NT2/D1 (cell line): ENCODE measurements at regions not wholly inside any gene's neighbourhood (a gene's known extent, or its start where the extent isn't known, plus 50 kb on each side); places are given as distances from the start of the nearest gene placed in this dataset.

Experiments
- DNase-seq: peaks from one replicate; pipeline ENCODE4 v3.0.0-alpha.2; 2011; ENCODE audit warnings: low read depth, low spot score
- H3K27me3 ChIP-seq: 2 replicates; pipeline ENCODE4 v1.6.0; 2011; ENCODE audit warnings: mild to moderate bottlenecking; ENCODE audit not compliant: insufficient read length, insufficient read depth
- H3K36me3 ChIP-seq: 2 replicates; pipeline ENCODE4 v1.6.1; 2011; ENCODE audit warnings: mild to moderate bottlenecking, low read length, mixed read lengths; ENCODE audit not compliant: insufficient read depth, insufficient read length
- H3K4me1 ChIP-seq: 2 replicates; pipeline ENCODE4 v1.5.1; 2011; ENCODE audit not compliant: insufficient read depth, insufficient read length
- H3K4me3 ChIP-seq: 2 replicates; pipeline ENCODE4 v1.5.1; 2011; ENCODE audit warnings: low read depth; ENCODE audit not compliant: insufficient read length
- H3K9ac ChIP-seq: 2 replicates; pipeline ENCODE4 v1.6.0; 2011; ENCODE audit warnings: low read depth; ENCODE audit not compliant: insufficient read length
- H3K9me3 ChIP-seq: 2 replicates; pipeline ENCODE4 v1.5.1; 2011; ENCODE audit warnings: mild to moderate bottlenecking, low read length; ENCODE audit not compliant: insufficient read depth
- SUZ12 ChIP-seq: IDR thresholded peaks from 2 replicates; pipeline ENCODE4 v1.6.1; 2011; ENCODE audit not compliant: insufficient read length, insufficient read depth; ENCODE audit errors: extremely low read depth
- YY1 ChIP-seq: IDR thresholded peaks from 2 replicates; pipeline ENCODE4 v1.6.1; 2011; ENCODE audit not compliant: insufficient read length, insufficient read depth
- ZNF274 ChIP-seq: IDR thresholded peaks from 2 replicates; pipeline ENCODE4 v1.6.1; 2011; ENCODE audit warnings: mild to moderate bottlenecking, low read depth, low read length

DNA sequence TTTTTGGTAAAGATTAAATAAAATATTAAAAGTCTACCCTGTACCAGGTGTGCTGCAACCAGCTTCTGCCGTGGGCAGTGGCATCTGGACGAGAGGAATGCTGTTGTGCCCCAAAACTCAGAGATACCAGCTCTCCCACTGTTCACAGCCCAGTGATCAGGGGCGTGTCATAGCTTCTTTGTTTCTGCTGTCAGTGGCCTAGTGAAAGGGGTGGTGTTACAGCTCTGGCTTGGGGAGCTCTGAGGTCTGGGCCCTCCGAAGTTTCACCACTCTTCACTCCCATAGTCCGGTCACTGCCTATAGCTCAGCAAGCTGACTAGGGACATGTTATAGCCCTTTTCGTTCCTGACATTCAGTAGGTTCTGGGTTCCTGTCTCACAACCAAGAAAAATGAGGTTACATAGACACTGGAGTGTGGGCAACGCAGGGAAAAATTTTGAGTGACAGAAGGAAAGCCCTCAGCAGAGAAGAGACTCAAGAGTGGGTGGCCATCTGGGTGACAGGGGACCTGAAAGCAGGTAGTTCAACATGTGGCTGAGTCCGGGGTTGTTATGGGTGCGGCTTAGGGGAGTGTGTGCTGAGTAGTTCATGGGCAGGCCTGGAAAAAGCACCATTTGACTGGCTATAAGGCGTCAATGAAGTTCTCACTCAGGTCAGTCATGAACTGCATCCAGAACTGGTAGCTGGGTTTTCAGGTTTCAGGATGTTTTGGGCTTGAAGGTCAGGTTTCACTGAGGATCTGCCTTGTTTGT is 1184.4 kb upstream of the PABPC4L start:
- TF ChIP-seq ZNF274 (no peak), SUZ12 (no peak)
- Histone ChIP-seq H3K9ac (no peak overlapping the region), H3K9me3 (no peaks in the 10 kb centered on the region), H3K27me3 (no peaks in the 10 kb centered on the region), H3K4me1 (no peaks in the 10 kb centered on the region), H3K4me3 (no peak overlapping the region), H3K36me3 (no peaks in the 10 kb centered on the region)
- DNase-seq: no peak

DNA sequence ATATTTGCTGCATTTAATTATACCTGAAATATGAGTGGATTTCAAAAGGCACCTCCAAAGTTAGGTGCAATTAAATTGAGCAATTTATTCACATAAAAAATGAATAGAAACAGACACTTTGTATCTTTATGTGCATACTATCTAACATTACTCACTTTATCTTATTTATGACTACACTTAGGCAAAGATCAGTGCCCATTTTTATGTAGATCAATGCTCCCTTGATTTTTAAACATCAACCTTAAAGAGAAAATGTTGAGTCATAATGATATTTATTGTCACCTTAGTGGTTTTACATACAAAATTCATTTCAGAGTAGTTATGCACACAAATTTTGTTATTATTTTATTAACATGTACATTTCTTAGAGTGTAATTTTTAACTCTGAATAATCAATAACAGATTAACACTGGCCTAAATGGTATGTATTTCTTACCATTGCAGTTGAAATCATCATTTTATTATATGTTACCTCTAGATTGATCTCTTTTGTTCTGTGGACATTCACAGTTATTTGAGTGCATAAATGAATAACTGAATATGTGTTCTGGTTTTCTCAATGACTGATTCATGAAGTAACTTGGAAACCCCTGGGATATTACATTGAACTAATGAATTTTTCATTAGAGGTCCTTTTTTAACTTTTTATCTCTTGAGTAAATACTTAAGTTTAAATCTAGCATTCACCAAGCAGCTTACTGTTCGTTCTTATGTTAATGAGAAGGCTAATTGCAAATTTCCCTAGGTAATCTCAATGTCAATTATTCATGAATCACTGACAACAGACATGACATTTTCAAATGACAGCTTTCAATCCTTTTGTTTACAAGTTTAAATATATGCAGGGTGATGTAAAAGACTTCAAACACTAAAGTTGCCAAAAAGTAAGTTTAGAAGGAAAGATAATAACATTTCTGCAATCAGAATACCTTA is 1182.0 kb upstream of the PABPC4L start:
- DNase-seq: no peak
- no peaks in the 10 kb centered on the region for H3K9me3 ChIP-seq
- no peaks in the 10 kb centered on the region for H3K36me3 ChIP-seq
- TF ChIP-seq ZNF274 (no peak), YY1 (no peak), SUZ12 (no peak)
- no peaks in the 10 kb centered on the region for H3K27me3 ChIP-seq
- H3K4me3 ChIP-seq: no peak overlapping the region
- no peaks in the 10 kb centered on the region for H3K4me1 ChIP-seq
- H3K9ac ChIP-seq: no peak overlapping the region

DNA sequence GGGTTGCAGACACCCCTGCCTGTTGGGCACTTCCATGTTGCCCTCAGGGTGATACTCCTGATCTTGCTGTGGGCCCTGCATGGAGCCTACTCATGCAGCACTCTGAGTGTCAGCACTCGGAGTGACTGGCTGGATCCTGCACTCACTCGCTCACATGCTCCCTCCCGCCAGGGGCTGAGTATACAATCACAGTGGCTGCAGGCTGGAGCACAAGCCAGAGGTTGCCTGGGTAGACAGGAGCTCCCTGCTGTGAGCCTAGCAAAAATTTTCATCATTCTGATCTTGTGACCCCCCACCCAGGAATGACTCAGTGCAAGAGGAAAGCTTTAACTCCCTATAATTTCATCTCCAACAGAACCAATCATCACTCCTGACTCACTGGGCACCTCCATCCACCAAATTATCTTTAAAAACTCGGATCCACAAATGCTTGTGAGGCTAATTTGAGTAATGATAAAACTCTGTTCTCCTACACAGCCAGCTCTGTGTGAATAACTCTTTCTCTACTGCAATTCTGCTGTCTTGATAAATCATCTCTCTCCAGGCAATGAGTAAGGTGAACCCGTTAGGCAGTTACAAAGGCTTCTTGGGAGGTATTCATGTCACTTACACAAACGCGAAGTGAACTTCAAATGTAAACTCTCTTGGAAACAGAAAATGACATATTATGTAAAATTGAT is 1180.8 kb upstream of the PABPC4L start:
- H3K9ac ChIP-seq: no peak overlapping the region
- H3K9me3 ChIP-seq: no peaks in the 10 kb centered on the region
- no peaks in the 10 kb centered on the region for H3K27me3 ChIP-seq
- H3K4me1 ChIP-seq: no peaks in the 10 kb centered on the region
- H3K36me3 ChIP-seq: no peaks in the 10 kb centered on the region
- TF ChIP-seq ZNF274 (no peak), SUZ12 (no peak), YY1 (no peak)
- H3K4me3 ChIP-seq: no peak overlapping the region
- no peak for DNase-seq

DNA sequence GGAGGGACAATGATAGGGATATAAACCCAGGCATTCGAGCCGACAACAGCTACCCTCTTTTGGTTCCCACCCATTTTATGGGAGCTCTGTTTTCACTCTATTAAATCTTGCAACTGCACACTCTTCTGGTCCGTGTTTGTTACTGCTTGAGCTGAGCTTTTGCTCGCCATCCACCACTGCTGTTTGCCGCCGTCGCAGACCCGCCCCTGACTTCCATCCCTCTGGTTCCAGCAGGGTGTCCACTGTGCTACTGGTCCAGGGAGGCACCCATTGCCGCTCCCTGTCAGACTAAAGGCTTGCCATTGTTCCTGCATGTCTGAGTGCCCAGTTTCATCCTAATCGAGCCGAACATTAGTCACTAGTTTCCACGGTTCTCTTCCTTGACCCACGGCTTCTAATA is 1170.5 kb upstream of the PABPC4L start:
- DNase-seq: no peak
- no peak overlapping the region for H3K9ac ChIP-seq
- H3K4me1 ChIP-seq: no peaks in the 10 kb centered on the region
- no peak for TF ChIP-seq SUZ12
- no peak for TF ChIP-seq ZNF274
- no peak for TF ChIP-seq YY1
- H3K36me3 ChIP-seq: no peaks in the 10 kb centered on the region
- H3K27me3 ChIP-seq: no peaks in the 10 kb centered on the region
- H3K9me3 ChIP-seq: no peaks in the 10 kb centered on the region
- no peak overlapping the region for H3K4me3 ChIP-seq

DNA sequence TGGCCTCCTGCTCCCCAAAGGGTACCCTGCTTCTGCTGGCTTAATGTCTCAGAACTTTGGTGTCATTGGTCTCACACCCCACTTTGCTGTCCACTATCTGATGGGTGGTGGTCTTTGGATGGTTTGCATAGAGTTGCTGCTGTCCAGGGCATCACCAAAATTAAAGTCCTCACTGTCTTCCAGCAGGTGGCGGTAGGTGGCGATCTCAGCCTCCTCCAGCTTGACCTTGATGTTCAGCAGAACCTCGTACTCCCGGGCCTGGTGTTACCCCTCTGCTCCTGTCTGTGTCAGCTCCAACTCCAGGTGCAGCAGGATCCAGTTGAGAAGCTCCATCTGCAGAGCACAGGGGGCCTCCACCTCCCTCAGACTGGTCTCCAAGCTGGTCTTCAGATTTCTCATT is 1169.5 kb upstream of the PABPC4L start:
- no peak for TF ChIP-seq ZNF274
- no peak for TF ChIP-seq YY1
- TF ChIP-seq SUZ12: no peak
- no peaks in the 10 kb centered on the region for H3K36me3 ChIP-seq
- H3K4me1 ChIP-seq: no peaks in the 10 kb centered on the region
- H3K4me3 ChIP-seq: no peak overlapping the region
- peak; percentile 2 for DNase-seq
- H3K27me3 ChIP-seq: no peaks in the 10 kb centered on the region
- H3K9me3 ChIP-seq: no peaks in the 10 kb centered on the region
- no peak overlapping the region for H3K9ac ChIP-seq

DNA sequence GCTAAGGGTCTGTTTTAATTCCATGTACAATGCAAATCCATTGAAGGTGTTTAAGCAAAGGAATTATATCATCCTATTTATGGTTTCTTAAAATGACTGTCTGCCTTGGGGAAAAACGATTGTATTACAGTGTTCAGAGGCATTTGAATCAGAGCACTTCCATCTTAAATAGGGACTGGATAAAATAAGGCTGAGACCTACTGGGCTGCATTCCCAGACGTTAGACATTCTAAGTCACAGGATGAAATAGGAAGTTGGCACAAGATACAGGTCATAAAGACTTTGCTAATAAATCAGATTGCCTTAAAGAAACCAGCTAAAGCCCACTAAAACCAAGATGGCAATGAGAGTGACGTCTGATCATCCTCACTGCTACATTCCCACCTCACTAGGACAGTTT is 1167.2 kb upstream of the PABPC4L start:
- Histone ChIP-seq H3K9me3 (no peaks in the 10 kb centered on the region), H3K4me3 (no peak overlapping the region), H3K4me1 (no peaks in the 10 kb centered on the region), H3K9ac (no peak overlapping the region), H3K27me3 (no peaks in the 10 kb centered on the region), H3K36me3 (no peaks in the 10 kb centered on the region)
- DNase-seq: no peak
- no peak for TF ChIP-seq SUZ12
- TF ChIP-seq ZNF274: no peak
- no peak for TF ChIP-seq YY1

DNA sequence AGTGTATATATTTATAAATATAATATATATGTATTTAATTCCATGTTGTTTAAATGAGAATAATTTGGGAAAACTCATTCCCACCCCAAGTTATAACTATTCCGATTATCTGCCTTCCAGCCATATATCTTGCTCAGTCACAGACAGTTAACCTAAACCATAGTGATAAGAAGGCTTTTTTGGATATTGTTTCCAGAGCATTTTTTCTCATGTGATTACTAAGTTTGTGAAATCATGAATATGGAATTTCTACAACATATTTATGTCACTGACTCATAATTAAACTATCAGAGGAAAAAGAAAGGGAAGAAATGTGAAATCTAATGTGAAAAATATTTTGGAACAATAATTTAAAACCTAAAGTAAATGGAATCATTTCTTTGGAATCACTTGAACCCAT is 1163.5 kb upstream of the PABPC4L start:
- no peaks in the 10 kb centered on the region for H3K36me3 ChIP-seq
- H3K9me3 ChIP-seq: no peaks in the 10 kb centered on the region
- H3K4me3 ChIP-seq: no peak overlapping the region
- DNase-seq: no peak
- TF ChIP-seq SUZ12 (no peak), YY1 (no peak)
- H3K9ac ChIP-seq: no peak overlapping the region
- no peaks in the 10 kb centered on the region for H3K27me3 ChIP-seq
- no peaks in the 10 kb centered on the region for H3K4me1 ChIP-seq
